Panc1 (cell line): ENCODE measurements at regions not wholly inside any gene's neighbourhood (a gene's known extent, or its start where the extent isn't known, plus 50 kb on each side); places are given as distances from the start of the nearest gene placed in this dataset.

Experiments used
- POLR2AphosphoS5 ChIP-seq: IDR thresholded peaks from 2 replicates; pipeline ENCODE4 v1.6.1; 2012; ENCODE audit warnings: mild to moderate bottlenecking, low read depth, low read length, moderate library complexity
- TCF7L2 ChIP-seq: IDR thresholded peaks from 2 replicates; pipeline ENCODE4 v1.6.1; 2011; ENCODE audit warnings: mild to moderate bottlenecking, low read depth, low read length, inconsistent platforms
- TF ChIP-seq, protein P1 (sequence below): fragments of 450-650 bp; IDR thresholded peaks from 2 replicates; pipeline ENCODE4 v1.5.1; 2017; ENCODE audit warnings: mild to moderate bottlenecking
- TF ChIP-seq, protein P2 (sequence below), 2 experiments: IDR thresholded peaks; 2 replicates each; pipeline ENCODE4 v1.6.1; 2011 to 2012; ENCODE audit warnings: low read depth in 2 of 2, control low read depth in 1 of 2, low read length in 1 of 2, mild to moderate bottlenecking in 1 of 2, moderate library complexity in 1 of 2; ENCODE audit not compliant: insufficient read depth in 1 of 2

DNA sequence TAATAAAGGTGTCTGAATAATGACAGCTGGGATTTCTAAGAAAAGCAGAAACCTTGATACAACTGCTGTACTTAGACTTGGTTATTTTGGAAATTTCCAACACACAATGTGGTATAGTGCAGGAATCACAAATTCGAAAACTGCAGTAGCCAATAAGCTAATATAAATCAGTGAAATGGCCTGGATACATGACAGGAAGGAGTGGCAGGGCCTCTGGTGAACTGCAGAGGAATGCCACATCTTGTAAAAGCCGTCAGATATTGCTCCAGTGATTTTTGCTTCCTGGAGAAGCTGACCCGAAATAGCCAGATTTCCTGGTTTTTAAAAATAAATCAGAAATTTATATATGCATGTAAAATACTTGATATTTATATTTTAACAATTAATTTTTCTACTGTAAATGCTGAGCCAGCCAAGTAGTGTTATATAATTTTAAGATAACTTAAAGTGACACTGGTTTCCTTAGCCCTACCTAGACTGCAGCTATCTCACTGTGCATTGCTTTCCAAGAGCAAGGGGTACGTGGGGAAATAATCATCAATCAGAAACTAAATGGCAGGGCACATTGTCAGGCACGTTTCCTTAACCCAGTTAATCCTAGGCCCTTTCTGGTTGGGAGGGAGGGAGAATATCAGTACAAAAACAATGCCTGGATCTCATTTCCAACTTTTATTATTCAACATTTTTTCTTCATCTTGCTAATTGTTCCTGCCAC lies 182.4 kb downstream of the RASEF start:
- TF ChIP-seq, protein P1, sequence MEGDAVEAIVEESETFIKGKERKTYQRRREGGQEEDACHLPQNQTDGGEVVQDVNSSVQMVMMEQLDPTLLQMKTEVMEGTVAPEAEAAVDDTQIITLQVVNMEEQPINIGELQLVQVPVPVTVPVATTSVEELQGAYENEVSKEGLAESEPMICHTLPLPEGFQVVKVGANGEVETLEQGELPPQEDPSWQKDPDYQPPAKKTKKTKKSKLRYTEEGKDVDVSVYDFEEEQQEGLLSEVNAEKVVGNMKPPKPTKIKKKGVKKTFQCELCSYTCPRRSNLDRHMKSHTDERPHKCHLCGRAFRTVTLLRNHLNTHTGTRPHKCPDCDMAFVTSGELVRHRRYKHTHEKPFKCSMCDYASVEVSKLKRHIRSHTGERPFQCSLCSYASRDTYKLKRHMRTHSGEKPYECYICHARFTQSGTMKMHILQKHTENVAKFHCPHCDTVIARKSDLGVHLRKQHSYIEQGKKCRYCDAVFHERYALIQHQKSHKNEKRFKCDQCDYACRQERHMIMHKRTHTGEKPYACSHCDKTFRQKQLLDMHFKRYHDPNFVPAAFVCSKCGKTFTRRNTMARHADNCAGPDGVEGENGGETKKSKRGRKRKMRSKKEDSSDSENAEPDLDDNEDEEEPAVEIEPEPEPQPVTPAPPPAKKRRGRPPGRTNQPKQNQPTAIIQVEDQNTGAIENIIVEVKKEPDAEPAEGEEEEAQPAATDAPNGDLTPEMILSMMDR, result no peak
- TF ChIP-seq TCF7L2 (no peak), POLR2AphosphoS5 (no peak)
- TF ChIP-seq, protein P2, sequence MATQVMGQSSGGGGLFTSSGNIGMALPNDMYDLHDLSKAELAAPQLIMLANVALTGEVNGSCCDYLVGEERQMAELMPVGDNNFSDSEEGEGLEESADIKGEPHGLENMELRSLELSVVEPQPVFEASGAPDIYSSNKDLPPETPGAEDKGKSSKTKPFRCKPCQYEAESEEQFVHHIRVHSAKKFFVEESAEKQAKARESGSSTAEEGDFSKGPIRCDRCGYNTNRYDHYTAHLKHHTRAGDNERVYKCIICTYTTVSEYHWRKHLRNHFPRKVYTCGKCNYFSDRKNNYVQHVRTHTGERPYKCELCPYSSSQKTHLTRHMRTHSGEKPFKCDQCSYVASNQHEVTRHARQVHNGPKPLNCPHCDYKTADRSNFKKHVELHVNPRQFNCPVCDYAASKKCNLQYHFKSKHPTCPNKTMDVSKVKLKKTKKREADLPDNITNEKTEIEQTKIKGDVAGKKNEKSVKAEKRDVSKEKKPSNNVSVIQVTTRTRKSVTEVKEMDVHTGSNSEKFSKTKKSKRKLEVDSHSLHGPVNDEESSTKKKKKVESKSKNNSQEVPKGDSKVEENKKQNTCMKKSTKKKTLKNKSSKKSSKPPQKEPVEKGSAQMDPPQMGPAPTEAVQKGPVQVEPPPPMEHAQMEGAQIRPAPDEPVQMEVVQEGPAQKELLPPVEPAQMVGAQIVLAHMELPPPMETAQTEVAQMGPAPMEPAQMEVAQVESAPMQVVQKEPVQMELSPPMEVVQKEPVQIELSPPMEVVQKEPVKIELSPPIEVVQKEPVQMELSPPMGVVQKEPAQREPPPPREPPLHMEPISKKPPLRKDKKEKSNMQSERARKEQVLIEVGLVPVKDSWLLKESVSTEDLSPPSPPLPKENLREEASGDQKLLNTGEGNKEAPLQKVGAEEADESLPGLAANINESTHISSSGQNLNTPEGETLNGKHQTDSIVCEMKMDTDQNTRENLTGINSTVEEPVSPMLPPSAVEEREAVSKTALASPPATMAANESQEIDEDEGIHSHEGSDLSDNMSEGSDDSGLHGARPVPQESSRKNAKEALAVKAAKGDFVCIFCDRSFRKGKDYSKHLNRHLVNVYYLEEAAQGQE (IDR thresholded peaks at IDR 0.05; ENCODE audit: insufficient read depth in 1 of 2, low read depth in 2 of 2, low read length in 1 of 2), result no peak
